ENCODE measurements at regions not wholly inside any gene's neighbourhood (a gene's known extent, or its start where the extent isn't known, plus 50 kb on each side); places are given as distances from the start of the nearest gene placed in this dataset.

DNA sequence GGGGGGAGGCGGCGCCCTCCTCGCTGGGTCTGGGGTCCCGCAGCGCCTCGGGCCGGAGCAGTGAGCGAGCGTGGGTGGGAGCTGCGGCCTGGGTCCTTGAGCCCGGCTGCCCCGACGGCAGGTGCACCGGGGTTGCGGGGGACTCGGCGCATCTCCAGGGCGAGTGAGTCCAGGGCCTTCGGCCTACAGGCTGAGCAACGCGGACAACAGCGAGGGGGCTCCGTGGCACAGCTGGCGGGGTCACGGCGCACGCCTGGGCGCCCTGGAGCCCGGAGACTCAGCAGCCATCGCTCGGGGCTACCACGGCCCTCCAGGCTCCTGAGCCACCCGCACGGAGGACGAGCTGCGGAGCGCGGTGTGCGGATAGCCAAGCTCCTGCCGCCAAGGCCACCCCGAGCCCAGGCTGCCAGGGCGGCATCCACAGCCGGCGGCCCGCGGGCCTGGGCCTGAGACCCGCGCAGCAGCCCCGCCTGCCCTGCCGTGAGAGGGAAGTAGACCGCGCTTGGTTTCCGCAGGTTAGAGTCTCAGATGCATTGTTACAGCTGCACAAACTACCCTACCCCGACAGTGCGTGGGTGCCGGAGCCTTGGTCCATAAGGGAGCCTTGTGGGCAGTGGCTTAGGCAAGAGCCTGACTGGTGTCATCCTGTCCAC is 253.9 kb upstream of the SGCG start:
- TF ChIP-seq, protein P1, sequence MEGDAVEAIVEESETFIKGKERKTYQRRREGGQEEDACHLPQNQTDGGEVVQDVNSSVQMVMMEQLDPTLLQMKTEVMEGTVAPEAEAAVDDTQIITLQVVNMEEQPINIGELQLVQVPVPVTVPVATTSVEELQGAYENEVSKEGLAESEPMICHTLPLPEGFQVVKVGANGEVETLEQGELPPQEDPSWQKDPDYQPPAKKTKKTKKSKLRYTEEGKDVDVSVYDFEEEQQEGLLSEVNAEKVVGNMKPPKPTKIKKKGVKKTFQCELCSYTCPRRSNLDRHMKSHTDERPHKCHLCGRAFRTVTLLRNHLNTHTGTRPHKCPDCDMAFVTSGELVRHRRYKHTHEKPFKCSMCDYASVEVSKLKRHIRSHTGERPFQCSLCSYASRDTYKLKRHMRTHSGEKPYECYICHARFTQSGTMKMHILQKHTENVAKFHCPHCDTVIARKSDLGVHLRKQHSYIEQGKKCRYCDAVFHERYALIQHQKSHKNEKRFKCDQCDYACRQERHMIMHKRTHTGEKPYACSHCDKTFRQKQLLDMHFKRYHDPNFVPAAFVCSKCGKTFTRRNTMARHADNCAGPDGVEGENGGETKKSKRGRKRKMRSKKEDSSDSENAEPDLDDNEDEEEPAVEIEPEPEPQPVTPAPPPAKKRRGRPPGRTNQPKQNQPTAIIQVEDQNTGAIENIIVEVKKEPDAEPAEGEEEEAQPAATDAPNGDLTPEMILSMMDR (IDR thresholded peaks at IDR 0.05) = no peak
- TF ChIP-seq POLR2AphosphoS5 (IDR thresholded peaks at IDR 0.05) = no peak
